ENCODE measurements at regions not wholly inside any gene's neighbourhood (a gene's known extent, or its start where the extent isn't known, plus 50 kb on each side); places are given as distances from the start of the nearest gene placed in this dataset.

- Histone ChIP-seq H3K9me3 (no peaks in the 10 kb centered on the region), H3K4me3 (no peak overlapping the region), H3K4me1 (peaks cover 7% of the 10 kb centered on the region), H3K36me3 (no peaks in the 10 kb centered on the region), H3K27me3 (ENCODE audit: low read depth) (peaks cover 6% of the 10 kb centered on the region), H3K27ac (no peak overlapping the region)
- no peak for TF ChIP-seq CTCF (IDR thresholded peaks at IDR 0.05)
- DNase-seq (no peak), ATAC-seq (no peak)
- intact Hi-C loops (cut with DNase I): no loop called here
These were observed 213.3 kb upstream of the NFIA start for GRCh38 chr1:60868901-60869663.

- no peaks in the 10 kb centered on the region for H3K36me3 ChIP-seq
- peaks cover 6% of the 10 kb centered on the region for H3K27me3 ChIP-seq (ENCODE audit: low read depth)
- intact Hi-C loops (cut with DNase I): no loop called here
- ATAC-seq (no peak), DNase-seq (no peak)
- H3K4me3 ChIP-seq: no peak overlapping the region
- no peaks in the 10 kb centered on the region for H3K9me3 ChIP-seq
- H3K27ac ChIP-seq: no peak overlapping the region
- no peak for TF ChIP-seq CTCF (IDR thresholded peaks at IDR 0.05)
- H3K4me1 ChIP-seq: peaks cover 7% of the 10 kb centered on the region
These were observed 214.6 kb upstream of the NFIA start for GRCh38 chr1:60867782-60868181.

- Histone ChIP-seq H3K27ac (no peak overlapping the region), H3K36me3 (no peaks in the 10 kb centered on the region), H3K4me3 (no peak overlapping the region), H3K27me3 (ENCODE audit: low read depth) (peaks cover 6% of the 10 kb centered on the region), H3K4me1 (peaks cover 7% of the 10 kb centered on the region), H3K9me3 (no peaks in the 10 kb centered on the region)
- no peak for ATAC-seq
- intact Hi-C loops (cut with DNase I): no loop called here
- DNase-seq: no peak
- no peak for TF ChIP-seq CTCF (IDR thresholded peaks at IDR 0.05)
These were observed 215.3 kb upstream of the NFIA start for GRCh38 chr1:60866917-60867531.

- intact Hi-C loops (cut with DNase I): no loop called here
- no peak overlapping the region for H3K27ac ChIP-seq
- H3K36me3 ChIP-seq: no peaks in the 10 kb centered on the region
- ATAC-seq (no peak), DNase-seq (no peak)
- H3K4me3 ChIP-seq: no peak overlapping the region
- peaks cover 7% of the 10 kb centered on the region for H3K4me1 ChIP-seq
- TF ChIP-seq CTCF (IDR thresholded peaks at IDR 0.05): no peak
- H3K27me3 ChIP-seq (ENCODE audit: low read depth): peaks cover 6% of the 10 kb centered on the region
- no peaks in the 10 kb centered on the region for H3K9me3 ChIP-seq
These were observed 216.0 kb upstream of the NFIA start for GRCh38 chr1:60866226-60866900.

GRCh38 chr1:60865166-60865565 is 217.2 kb upstream of the NFIA start:
- no peak for ATAC-seq
- no peak for TF ChIP-seq CTCF (IDR thresholded peaks at IDR 0.05)
- Histone ChIP-seq H3K4me3 (no peak overlapping the region), H3K27me3 (ENCODE audit: low read depth) (peaks cover 6% of the 10 kb centered on the region), H3K36me3 (no peaks in the 10 kb centered on the region), H3K9me3 (no peaks in the 10 kb centered on the region), H3K27ac (no peak overlapping the region), H3K4me1 (peaks cover 7% of the 10 kb centered on the region)
- intact Hi-C loops (cut with DNase I): no loop called here
- no peak for DNase-seq
